Calu3 (cell line): ENCODE measurements at regions not wholly inside any gene's neighbourhood (a gene's known extent, or its start where the extent isn't known, plus 50 kb on each side); places are given as distances from the start of the nearest gene placed in this dataset.

Experiments
- BruUV-seq: library from RNA; stranded (reverse); fragments of 400-500 nt; replicated peaks from 2 replicates; lab custom pipeline; 2021; lab: Mats Ljungman, UMichigan
- CTCF ChIA-PET: fragments of 300-600 bp; sonication (Branson Sonifier 250); formaldehyde crosslinking; loops from one replicate; lab custom pipeline; 2022; ENCODE audit warnings: antibody characterized with exemption; lab: Charles Lee
- DNase-seq: peaks from one replicate; pipeline ENCODE4 v3.0.0; 2022
- H3K27ac Mint-ChIP-seq: one replicate; pipeline ENCODE4 v1.8.0; 2022; ENCODE audit warnings: mixed read lengths; ENCODE audit not compliant: unreplicated experiment
- H3K27me3 Mint-ChIP-seq: one replicate; pipeline ENCODE4 v1.8.0; 2022; ENCODE audit warnings: mixed read lengths; ENCODE audit not compliant: unreplicated experiment
- H3K36me3 Mint-ChIP-seq: one replicate; pipeline ENCODE4 v1.8.0; 2022; ENCODE audit warnings: mild to moderate bottlenecking, moderate library complexity, mixed read lengths; ENCODE audit not compliant: insufficient read depth, unreplicated experiment
- H3K4me1 Mint-ChIP-seq: one replicate; pipeline ENCODE4 v1.8.0; 2022; ENCODE audit warnings: mild to moderate bottlenecking, low read depth, mixed read lengths; ENCODE audit not compliant: unreplicated experiment
- H3K4me3 Mint-ChIP-seq: one replicate; pipeline ENCODE4 v1.8.0; 2022; ENCODE audit warnings: mild to moderate bottlenecking, low read depth, moderate library complexity, mixed read lengths; ENCODE audit not compliant: unreplicated experiment
- H3K9me3 Mint-ChIP-seq: one replicate; pipeline ENCODE4 v1.8.0; 2022; ENCODE audit warnings: low read depth, mixed read lengths; ENCODE audit not compliant: unreplicated experiment
- CTCF ChIP-seq: fragments of 200-600 bp; IDR thresholded peaks from one replicate; pipeline ENCODE4 v1.8.0; 2022; ENCODE audit warnings: antibody characterized with exemption; ENCODE audit not compliant: unreplicated experiment
- intact Hi-C: fragments of 100-400 bp; cut with micrococcal nuclease; formaldehyde crosslinking; loops from one replicate; pipeline ENCODE4 v1.10.0; 2022; ENCODE audit not compliant: unreplicated experiment

GRCh38 chr6:3650076-3650958 is 101.2 kb downstream of the PXDC1 start:
- peaks cover 48% of the 10 kb centered on the region for H3K27me3 Mint-ChIP-seq
- H3K4me3 Mint-ChIP-seq, result no peak overlapping the region
- no peak for TF ChIP-seq CTCF
- H3K36me3 Mint-ChIP-seq, result no peaks in the 10 kb centered on the region
- DNase-seq, result no peak
- H3K4me1 Mint-ChIP-seq, result no peaks in the 10 kb centered on the region
- intact Hi-C loops, result no loop called here
- no peak overlapping the region for H3K27ac Mint-ChIP-seq
- H3K9me3 Mint-ChIP-seq, result no peaks in the 10 kb centered on the region
- no TSS peak for BruUV-seq
- CTCF ChIA-PET, result interaction anchor here (0.6 kb wide), 1 partner anchor 1069 kb away, joined by 3 read pairs; no protein-coding TSS in a partner anchor

GRCh38 chr6:3648724-3649123 is 102.8 kb downstream of the PXDC1 start:
- no peak for DNase-seq
- Mint-ChIP-seq H3K27ac (no peak overlapping the region), H3K27me3 (peaks cover 48% of the 10 kb centered on the region), H3K4me3 (no peak overlapping the region), H3K9me3 (no peaks in the 10 kb centered on the region), H3K4me1 (no peaks in the 10 kb centered on the region), H3K36me3 (no peaks in the 10 kb centered on the region)
- TF ChIP-seq CTCF, result no peak
- intact Hi-C loops, result no loop called here
- BruUV-seq, result no TSS peak
- CTCF ChIA-PET, result no interaction called here

GRCh38 chr6:3646616-3647362 is 104.7 kb downstream of the PXDC1 start:
- DNase-seq, result no peak
- CTCF ChIA-PET, result no interaction called here
- Mint-ChIP-seq H3K36me3 (no peaks in the 10 kb centered on the region), H3K9me3 (no peaks in the 10 kb centered on the region), H3K4me3 (no peak overlapping the region), H3K27me3 (peaks cover 59% of the 10 kb centered on the region), H3K27ac (no peak overlapping the region), H3K4me1 (no peaks in the 10 kb centered on the region)
- BruUV-seq, result no TSS peak
- intact Hi-C loops, result no loop called here
- no peak for TF ChIP-seq CTCF

- intact Hi-C loops, result no loop called here
- H3K36me3 Mint-ChIP-seq, result no peaks in the 10 kb centered on the region
- H3K4me1 Mint-ChIP-seq, result no peaks in the 10 kb centered on the region
- no peak overlapping the region for H3K4me3 Mint-ChIP-seq
- no peak for DNase-seq
- CTCF ChIA-PET, result no interaction called here
- BruUV-seq, result no TSS peak
- no peaks in the 10 kb centered on the region for H3K9me3 Mint-ChIP-seq
- TF ChIP-seq CTCF, result no peak
- H3K27ac Mint-ChIP-seq, result no peak overlapping the region
- peaks cover 55% of the 10 kb centered on the region for H3K27me3 Mint-ChIP-seq
Observed at GRCh38 chr6:3644739-3645012, 106.8 kb downstream of the PXDC1 start.
